Left ventricle myocardium inferior (tissue), 1 donor: ENCODE measurements at regions not wholly inside any gene's neighbourhood (a gene's known extent, or its start where the extent isn't known, plus 50 kb on each side); places are given as distances from the start of the nearest gene placed in this dataset.

Source experiments
- DNase-seq: peaks from one replicate; pipeline ENCODE4 v3.0.0-alpha.2; 2020
- H3K27ac ChIP-seq: fragments of 200-600 bp; replicated peaks from 2 replicates; pipeline ENCODE4 v1.8.0; 2021
- H3K27me3 ChIP-seq: fragments of 200-600 bp; 2 replicates; pipeline ENCODE4 v1.8.0; 2021; ENCODE audit warnings: low read depth
- H3K36me3 ChIP-seq: fragments of 200-600 bp; 2 replicates; pipeline ENCODE4 v1.8.0; 2021
- H3K4me1 ChIP-seq: fragments of 200-600 bp; 2 replicates; pipeline ENCODE4 v1.8.0; 2021
- H3K4me3 ChIP-seq: fragments of 200-600 bp; 2 replicates; pipeline ENCODE4 v1.8.0; 2021; ENCODE audit warnings: mild to moderate bottlenecking, moderate library complexity
- H3K9me3 ChIP-seq: fragments of 200-600 bp; replicated peaks from 2 replicates; pipeline ENCODE4 v1.8.0; 2021
- CTCF ChIP-seq: fragments of 200-600 bp; IDR thresholded peaks from 2 replicates; pipeline ENCODE4 v1.8.0; 2021; ENCODE audit warnings: antibody characterized with exemption, mild to moderate bottlenecking, borderline replicate concordance
- intact Hi-C: fragments of 100-400 bp; cut with micrococcal nuclease; formaldehyde crosslinking; loops from one replicate; pipeline ENCODE4 v1.11.0; 2022
- donor health status: DM: no; HTN: yes; CAD: no; lungs with severe emphysema.

DNA sequence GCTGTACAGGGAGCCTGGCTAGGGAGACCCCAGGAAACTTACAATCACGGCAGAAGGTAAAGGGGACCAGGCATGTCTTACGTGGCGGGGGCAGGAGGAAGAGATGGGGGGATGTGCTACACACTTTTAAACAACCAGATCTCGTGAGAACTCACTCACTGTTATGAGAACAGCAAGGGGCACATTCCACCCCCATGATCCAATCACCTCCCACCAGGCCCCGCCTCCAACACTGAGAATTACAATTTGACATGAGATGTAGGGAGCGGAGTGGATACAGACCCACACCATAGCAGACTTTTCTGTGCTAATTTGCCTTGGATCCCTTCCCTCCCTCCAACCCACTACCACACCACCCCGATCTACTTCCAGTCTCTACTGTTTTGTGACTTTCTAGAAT lies 106.7 kb upstream of the PEG3 start:
- Histone ChIP-seq H3K27me3 (peaks cover 57% of the 10 kb centered on the region), H3K4me1 (no peaks in the 10 kb centered on the region), H3K36me3 (no peaks in the 10 kb centered on the region), H3K4me3 (no peak overlapping the region), H3K9me3 (peaks cover 6% of the 10 kb centered on the region), H3K27ac (no peak overlapping the region)
- no peak for TF ChIP-seq CTCF
- intact Hi-C loops = no loop called here
- DNase-seq = no peak

DNA sequence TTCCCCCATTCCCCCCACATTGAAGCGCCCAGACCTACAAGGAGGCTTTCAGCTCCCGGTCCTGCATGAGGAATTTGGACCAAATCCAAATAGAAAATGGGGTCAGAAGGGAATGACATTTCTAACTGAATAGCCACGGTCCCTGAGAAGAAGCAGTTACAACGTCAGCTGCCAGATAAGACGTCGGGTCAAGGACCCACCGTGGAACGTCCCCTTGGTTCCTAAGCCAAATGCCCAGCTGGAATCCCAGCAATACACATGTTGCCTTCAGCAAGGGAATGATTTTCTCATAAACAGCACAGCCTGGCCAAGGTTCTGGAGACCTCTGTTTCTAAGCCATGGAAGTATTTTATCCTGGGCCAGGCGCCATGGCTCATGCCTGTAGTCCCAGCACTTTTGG lies 109.1 kb upstream of the PEG3 start:
- DNase-seq = no peak
- peaks cover 43% of the 10 kb centered on the region for H3K27me3 ChIP-seq
- intact Hi-C loops = no loop called here
- H3K4me3 ChIP-seq = no peak overlapping the region
- H3K36me3 ChIP-seq = no peaks in the 10 kb centered on the region
- H3K27ac ChIP-seq = no peak overlapping the region
- H3K9me3 ChIP-seq = no peaks in the 10 kb centered on the region
- no peak for TF ChIP-seq CTCF
- no peaks in the 10 kb centered on the region for H3K4me1 ChIP-seq

DNA sequence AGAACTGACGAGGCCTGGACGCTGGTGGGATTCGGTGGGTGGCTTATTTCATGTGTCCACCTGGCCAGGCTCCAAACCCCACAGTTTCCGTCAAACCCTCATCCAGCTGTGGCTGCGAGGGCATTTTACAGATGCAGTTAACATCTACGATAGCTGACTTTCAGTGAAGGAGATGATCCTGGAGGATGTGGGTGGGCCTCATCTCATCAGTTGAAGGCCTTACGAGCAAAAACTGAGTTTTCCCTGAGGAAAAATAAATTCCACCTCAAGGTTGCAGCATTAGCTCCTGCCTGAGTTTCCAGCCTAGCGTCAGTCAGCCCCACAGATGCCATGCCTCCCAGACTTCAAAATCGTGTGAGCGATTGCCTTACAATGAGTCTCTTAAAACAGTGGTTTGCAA lies 111.1 kb upstream of the PEG3 start:
- H3K4me3 ChIP-seq = no peak overlapping the region
- intact Hi-C loops = no loop called here
- H3K9me3 ChIP-seq = no peaks in the 10 kb centered on the region
- no peak for DNase-seq
- H3K36me3 ChIP-seq = no peaks in the 10 kb centered on the region
- TF ChIP-seq CTCF = no peak
- no peaks in the 10 kb centered on the region for H3K4me1 ChIP-seq
- H3K27ac ChIP-seq = no peak overlapping the region
- peaks cover 25% of the 10 kb centered on the region for H3K27me3 ChIP-seq

DNA sequence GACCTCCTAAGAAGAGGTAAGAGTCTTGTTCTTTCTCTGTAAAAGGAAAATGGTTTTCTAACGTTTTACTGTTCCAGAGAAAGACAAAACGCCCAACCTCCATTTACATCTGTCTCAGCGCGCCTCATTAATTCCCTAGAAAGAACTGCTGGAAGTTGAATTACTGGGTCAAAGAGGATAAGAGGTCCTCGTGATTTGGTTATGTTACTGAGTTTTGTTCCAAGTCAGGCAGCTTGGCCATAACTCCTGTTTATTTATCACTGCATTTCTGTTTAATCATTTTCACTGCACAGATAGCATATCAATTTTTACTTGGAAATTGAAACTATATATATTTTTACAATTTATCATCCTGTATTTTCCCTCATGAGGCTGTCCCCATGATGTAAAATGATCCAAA lies 112.9 kb upstream of the PEG3 start:
- TF ChIP-seq CTCF = no peak
- H3K4me1 ChIP-seq = no peaks in the 10 kb centered on the region
- no peaks in the 10 kb centered on the region for H3K9me3 ChIP-seq
- no peak overlapping the region for H3K4me3 ChIP-seq
- DNase-seq = no peak
- intact Hi-C loops = no loop called here
- H3K36me3 ChIP-seq = no peaks in the 10 kb centered on the region
- peaks cover 26% of the 10 kb centered on the region for H3K27me3 ChIP-seq
- H3K27ac ChIP-seq = no peak overlapping the region

DNA sequence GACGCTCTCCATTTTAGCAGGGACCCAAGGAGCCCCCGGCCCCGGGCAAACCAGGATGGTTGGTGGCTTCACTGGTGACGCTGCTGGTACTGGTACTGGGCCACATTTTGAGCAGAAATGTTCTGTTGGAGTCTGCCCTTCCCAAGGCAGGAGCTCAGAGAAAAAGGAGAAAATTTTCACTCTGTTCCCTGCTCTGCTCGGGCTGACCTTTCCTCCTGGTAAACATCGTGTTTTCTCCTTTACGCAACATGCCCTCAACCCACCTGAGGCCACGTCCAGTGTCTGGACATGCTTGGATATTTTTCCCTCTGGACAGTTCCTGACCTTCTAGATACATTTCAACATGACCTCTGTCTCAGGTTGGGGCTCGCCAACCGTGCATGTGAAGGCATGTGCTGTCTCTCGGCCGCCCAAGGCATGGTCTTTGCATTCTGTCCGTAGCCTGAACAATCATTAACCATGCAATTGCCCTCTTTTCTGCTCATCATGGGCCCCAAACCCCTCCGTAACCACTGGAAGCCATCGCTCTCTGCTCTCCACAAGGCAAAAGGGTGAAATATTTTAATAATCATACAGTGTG lies 115.2 kb upstream of the PEG3 start:
- TF ChIP-seq CTCF = no peak
- H3K36me3 ChIP-seq = no peaks in the 10 kb centered on the region
- no peaks in the 10 kb centered on the region for H3K4me1 ChIP-seq
- peaks cover 38% of the 10 kb centered on the region for H3K27me3 ChIP-seq
- H3K4me3 ChIP-seq = no peak overlapping the region
- H3K9me3 ChIP-seq = no peaks in the 10 kb centered on the region
- intact Hi-C loops = no loop called here
- H3K27ac ChIP-seq = no peak overlapping the region
- no peak for DNase-seq
